Umbilical cord (tissue), 1 donor: ENCODE measurements at regions not wholly inside any gene's neighbourhood (a gene's known extent, or its start where the extent isn't known, plus 50 kb on each side); places are given as distances from the start of the nearest gene placed in this dataset.

Experiments used
- DNase-seq: peaks from one replicate; pipeline ENCODE4 v3.0.0-alpha.2; 2015; ENCODE audit warnings: low spot score

DNA sequence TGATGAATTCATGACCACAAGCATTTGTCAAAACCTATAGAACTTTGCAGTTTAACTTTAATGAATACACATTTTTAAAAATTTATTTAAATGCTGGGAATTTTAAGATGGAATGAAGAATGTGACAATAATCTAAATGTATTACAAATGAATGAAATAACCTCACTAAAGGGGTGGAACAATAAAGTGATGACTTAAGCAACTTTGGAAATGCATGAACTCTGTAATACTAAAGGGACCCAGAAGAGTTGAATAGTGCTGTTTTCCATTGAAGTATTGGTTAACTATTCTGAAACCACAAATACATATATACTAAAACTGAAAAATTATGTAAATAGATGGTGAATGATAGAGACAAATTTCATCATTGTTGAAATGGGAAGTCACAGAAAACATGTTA is 1395.1 kb downstream of the NCAM2 start:
- no peak for DNase-seq

- no peak for DNase-seq
Measured at GRCh38 chr21:22395965-22396364, 1397.8 kb downstream of the NCAM2 start.

DNA sequence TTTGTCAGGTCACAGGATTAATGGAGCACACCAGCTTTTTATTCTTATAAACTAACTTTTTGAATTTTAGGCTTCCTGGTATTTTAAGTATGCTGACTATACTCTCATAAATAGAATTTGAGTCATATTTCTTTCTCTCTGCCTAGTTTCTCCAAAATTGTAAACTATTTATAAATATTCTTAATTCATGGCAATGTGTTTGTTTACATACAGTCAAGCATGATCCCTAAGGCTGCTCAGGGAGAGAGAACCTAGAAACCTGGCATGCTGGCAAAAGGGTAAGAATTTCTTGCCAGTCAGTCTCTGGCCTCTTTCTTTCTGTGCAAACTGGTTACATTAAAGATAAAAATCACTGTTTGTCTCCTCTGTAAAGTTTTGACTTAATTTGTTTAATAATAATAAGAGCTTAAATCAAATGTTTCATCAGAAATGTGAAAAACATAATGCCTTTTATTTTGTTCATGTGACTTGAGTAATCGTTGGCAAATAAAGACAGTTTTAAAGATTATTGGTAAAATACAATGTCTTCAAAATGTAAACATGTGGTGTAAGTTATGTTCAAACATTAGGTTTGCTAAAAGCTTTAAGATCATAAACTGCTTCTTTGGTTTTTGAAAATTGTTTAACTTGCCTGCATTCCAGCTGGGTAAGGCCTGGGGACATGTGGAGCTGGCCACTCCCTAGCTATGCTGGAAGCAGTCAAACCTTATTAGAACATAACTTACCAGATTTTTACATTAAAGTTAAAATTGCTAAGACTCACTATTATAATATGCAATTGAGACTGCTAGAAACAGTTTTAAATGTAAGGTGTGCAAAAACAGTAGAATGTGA is 1401.7 kb downstream of the NCAM2 start:
- DNase-seq, result no peak

GRCh38 chr21:22409571-22409970 is 1411.4 kb downstream of the NCAM2 start:
- DNase-seq, result no peak

DNA sequence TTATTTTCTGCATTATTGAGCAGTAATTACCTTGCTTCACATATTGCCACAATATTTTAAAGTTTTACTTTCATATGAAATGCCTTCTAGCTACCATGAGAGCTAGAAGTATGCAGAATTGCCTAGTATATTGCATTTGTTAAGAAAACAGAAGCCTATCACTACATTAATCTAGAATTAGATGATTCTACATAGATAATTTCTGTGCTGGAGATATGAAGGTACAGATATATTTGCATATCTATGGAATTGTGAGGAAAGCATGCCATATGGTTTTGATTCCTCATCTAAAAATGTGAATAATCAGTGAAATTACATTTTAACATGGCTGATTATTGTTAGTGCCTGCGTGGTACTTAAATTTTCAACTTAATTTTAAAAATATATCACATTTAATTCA is 1418.3 kb downstream of the NCAM2 start:
- DNase-seq, result no peak

DNA sequence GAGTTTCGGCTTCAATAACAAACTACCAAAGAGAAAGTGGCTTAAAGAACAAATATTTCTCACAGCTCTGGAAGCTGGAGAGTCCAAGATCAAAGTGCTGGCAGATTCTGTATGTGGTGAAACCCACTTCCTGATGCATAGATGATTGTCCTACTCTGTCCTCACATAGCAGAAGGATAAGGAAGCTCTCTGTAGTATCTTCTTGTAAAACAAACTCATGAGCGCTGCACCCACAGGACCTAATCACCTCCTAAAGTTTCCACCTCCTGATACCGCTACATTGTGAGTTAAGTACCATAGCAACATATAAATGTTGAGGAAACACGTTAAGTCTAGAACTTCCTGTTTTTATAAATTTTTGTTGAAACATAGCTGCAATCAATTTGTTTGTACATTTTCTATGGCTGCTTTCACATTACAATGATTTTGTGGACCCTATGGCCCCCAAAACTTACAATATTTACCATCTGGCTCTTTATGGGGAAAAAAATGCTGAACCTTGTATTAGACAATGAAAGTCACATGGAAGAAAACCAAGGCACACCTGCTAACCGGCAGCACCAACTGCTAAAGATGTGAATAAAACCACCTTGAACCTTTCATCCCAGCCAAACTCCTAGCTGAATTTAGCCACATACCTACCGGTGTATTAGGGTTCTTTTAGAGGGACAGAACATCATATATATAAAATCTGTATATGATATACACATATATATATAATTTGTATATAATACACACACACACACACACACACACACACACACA is 1423.4 kb downstream of the NCAM2 start:
- DNase-seq, result no peak

- no peak for DNase-seq
Measured at GRCh38 chr21:22438428-22439086, 1440.3 kb downstream of the NCAM2 start.

GRCh38 chr21:22444990-22445389 is 1446.8 kb downstream of the NCAM2 start:
- no peak for DNase-seq

DNA sequence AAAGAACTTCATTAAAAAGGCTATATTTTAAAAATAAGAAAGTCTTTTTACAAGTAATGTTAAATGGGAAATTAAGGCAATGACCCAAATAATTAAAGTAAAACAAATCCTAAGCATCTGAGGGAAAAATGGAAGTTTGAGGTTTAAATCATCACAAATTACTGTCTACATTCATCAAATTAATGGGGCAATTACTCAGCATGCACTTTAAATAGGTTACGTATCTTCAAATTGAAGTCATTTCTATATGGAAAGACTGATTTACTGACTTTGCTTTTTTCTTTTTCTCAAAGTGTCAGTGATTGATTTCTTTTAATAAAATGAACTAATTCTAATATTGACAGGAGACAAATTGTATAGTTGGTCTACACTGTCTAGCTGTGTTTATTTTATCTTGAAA is 1452.3 kb downstream of the NCAM2 start:
- DNase-seq, result no peak

GRCh38 chr21:22456241-22456640 is 1458.0 kb downstream of the NCAM2 start:
- no peak for DNase-seq

DNA sequence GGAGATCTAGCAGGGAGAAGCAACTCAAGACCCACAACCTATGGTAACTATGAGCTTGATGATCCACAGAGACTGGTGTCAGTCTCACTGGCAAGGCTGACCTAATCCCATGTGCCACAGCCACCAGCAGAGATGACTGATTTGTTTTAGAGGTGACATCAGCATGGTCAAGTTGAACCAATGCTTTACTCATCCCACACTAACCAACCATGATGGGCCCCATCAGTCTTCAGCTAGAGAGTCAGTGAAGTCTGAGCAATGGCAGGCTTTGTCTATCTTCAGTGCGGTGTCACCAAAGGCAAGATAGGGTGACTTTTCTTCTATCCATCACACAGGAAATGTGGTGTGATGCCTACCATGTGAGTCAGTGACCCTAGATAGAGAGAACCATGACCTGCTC is 1470.7 kb downstream of the NCAM2 start:
- no peak for DNase-seq

- no peak for DNase-seq
Measured at GRCh38 chr21:22474403-22474802, 1476.2 kb downstream of the NCAM2 start.

- no peak for DNase-seq
Measured at GRCh38 chr21:22476214-22476613, 1478.0 kb downstream of the NCAM2 start.

DNA sequence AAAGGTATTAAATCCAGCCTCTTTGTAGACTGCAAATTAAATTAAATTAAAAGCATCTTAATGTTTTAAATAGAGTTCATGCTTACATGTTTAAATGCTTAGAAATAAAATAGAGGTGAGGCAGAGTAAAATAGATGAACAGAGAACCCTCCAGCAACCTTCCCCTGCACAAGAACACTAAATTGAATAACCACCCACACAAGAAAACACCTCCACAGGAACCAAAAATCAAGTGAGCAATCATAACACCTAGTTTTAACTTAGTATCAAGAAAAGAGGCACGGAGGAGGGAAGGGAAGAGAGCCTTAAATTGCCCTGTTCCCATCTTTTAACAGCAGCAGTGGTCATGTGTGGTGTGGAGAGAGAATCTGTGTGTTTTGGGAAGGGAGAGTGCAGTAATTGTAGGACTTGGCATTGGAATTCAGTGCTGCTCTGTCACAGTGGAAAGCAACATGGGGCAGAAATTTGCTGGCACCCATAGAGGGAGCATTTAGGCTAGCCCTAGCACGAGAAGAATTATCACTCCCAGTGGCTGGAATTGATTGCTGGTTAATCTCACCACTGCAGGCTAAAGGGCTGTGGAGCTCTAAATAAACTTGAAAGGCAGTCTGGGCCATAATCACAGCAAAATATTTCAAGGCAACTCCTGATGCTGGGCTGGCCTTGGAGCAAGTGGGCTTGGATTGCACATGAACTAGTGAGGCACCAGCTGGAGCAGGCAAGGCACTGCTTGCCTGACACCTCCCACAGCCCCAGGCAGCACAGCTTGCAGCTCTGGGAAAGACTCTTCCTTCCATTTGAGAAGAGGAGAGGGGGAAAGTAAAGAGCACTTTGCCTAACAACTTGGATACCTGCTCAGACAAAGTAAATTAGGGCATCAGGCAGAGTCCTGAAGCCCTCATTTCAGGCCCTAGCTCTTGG is 1478.8 kb downstream of the NCAM2 start:
- no peak for DNase-seq

DNA sequence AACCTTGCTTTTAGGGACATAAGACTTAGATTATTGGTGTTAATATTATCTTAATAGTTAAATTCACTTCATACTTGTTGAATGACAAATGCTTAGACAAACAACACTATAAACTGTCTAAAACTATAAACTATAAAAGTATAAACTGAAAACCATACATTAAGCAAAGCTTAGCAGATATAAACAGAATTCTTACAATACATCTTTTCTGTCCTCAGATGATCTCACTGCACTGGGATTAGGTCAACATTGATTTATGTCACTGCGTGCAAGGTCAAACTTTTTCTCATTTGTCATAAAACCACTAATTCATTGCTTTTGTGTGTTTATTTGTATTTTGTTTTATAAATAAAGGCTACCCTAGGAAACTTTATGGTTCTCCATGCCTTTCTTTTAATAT is 1491.8 kb downstream of the NCAM2 start:
- DNase-seq, result no peak

GRCh38 chr21:22516230-22516629 is 1518.0 kb downstream of the NCAM2 start:
- no peak for DNase-seq

GRCh38 chr21:22535630-22536029 is 1537.4 kb downstream of the NCAM2 start:
- DNase-seq, result no peak

DNA sequence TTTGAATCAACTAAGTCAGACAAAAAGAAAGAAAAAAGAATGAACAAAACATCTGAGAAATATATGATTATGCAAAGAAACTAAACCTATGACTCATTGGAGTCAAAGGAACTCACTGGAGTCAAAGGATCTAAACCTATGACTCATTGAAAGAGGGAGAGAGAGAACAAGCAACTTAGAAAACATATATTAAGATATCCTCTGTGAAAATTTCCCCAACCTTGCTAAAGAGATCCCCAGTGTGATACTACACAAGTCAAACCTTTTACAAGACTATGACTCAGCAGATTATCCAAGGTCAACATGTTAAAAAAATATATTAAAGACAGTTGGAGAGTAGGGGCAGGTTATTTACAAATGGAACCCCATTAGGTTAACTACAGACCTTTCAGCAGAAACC is 1538.3 kb downstream of the NCAM2 start:
- DNase-seq, result no peak

GRCh38 chr21:22544747-22545146 is 1546.5 kb downstream of the NCAM2 start:
- no peak for DNase-seq

- DNase-seq, result no peak
Measured at GRCh38 chr21:22552390-22552789, 1554.2 kb downstream of the NCAM2 start.

DNA sequence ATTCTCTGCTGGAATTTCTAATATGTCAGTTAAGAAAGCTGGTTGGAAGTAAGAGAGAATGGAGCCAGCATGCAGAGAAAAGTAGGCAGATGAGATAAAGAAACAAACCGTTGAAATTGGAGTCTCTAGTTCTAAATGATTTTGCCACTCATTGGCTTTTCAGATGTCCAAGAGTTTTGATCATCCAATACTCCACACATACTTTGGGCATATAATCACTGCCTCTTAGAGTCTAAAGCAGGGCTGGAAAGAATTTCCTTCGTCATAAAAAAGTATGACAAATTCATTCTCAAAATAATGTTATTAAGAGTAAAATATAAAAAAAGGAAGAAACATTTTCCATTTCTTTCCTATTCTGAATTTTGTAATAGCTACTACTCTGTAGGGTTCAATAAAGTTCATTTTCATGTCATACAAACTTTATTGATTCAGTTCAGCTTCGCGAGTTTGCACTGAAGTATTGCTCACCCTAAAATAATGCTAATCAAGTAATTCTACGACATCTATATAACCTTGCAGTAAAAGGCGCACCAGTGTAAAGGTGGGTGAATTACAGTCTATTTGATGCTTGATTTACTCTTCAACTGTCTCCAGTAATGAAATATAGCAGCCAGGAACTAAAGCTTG is 1556.6 kb downstream of the NCAM2 start:
- no peak for DNase-seq
